COR-L47 (cell line): ENCODE measurements at regions not wholly inside any gene's neighbourhood (a gene's known extent, or its start where the extent isn't known, plus 50 kb on each side); places are given as distances from the start of the nearest gene placed in this dataset.

Experiments
- DNase-seq: peaks from one replicate; lab custom pipeline; 2025; lab: John Stamatoyannopoulos, UW

GRCh38 chr4:167475951-167476350 is 241.7 kb upstream of the SPOCK3 start:
- no peak for DNase-seq

GRCh38 chr4:167492007-167492406 is 257.7 kb upstream of the SPOCK3 start:
- DNase-seq: no peak

- DNase-seq: no peak
Observed at GRCh38 chr4:167509551-167509950, 275.3 kb upstream of the SPOCK3 start.

GRCh38 chr4:167524091-167524490 is 289.8 kb upstream of the SPOCK3 start:
- no peak for DNase-seq

- DNase-seq: no peak
Observed at GRCh38 chr4:167537761-167538160, 303.5 kb upstream of the SPOCK3 start.

- no peak for DNase-seq
Observed at GRCh38 chr4:167541286-167541685, 307.0 kb upstream of the SPOCK3 start.

GRCh38 chr4:167544391-167544790 is 310.1 kb upstream of the SPOCK3 start:
- DNase-seq: no peak

GRCh38 chr4:167550021-167550420 is 315.7 kb upstream of the SPOCK3 start:
- DNase-seq: no peak

- no peak for DNase-seq
Observed at GRCh38 chr4:167555338-167556022, 321.2 kb upstream of the SPOCK3 start.

- no peak for DNase-seq
Observed at GRCh38 chr4:167578906-167579305, 344.6 kb upstream of the SPOCK3 start.

- no peak for DNase-seq
Observed at GRCh38 chr4:167581449-167581965, 347.2 kb upstream of the SPOCK3 start.

GRCh38 chr4:167587361-167587760 is 353.1 kb upstream of the SPOCK3 start:
- no peak for DNase-seq

GRCh38 chr4:167595898-167596297 is 361.6 kb upstream of the SPOCK3 start:
- DNase-seq: no peak

GRCh38 chr4:167602157-167602556 is 367.9 kb upstream of the SPOCK3 start:
- no peak for DNase-seq

- no peak for DNase-seq
Observed at GRCh38 chr4:167606551-167606950, 372.3 kb upstream of the SPOCK3 start.

GRCh38 chr4:167613381-167613780 is 379.1 kb upstream of the SPOCK3 start:
- no peak for DNase-seq

- DNase-seq: no peak
Observed at GRCh38 chr4:167614866-167615265, 380.6 kb upstream of the SPOCK3 start.

GRCh38 chr4:167616476-167616875 is 382.2 kb upstream of the SPOCK3 start:
- no peak for DNase-seq

- DNase-seq: peak; percentile 24
Observed at GRCh38 chr4:167622481-167623240, 388.4 kb upstream of the SPOCK3 start.

GRCh38 chr4:167623241-167623572 is 388.9 kb upstream of the SPOCK3 start:
- no peak for DNase-seq

GRCh38 chr4:167629272-167629671 is 395.0 kb upstream of the SPOCK3 start:
- DNase-seq: no peak

GRCh38 chr4:167642250-167642649 is 408.0 kb upstream of the SPOCK3 start:
- DNase-seq: no peak

- no peak for DNase-seq
Observed at GRCh38 chr4:167645358-167645757, 411.1 kb upstream of the SPOCK3 start.

- DNase-seq: no peak
Observed at GRCh38 chr4:167652267-167652666, 418.0 kb upstream of the SPOCK3 start.
